A549 (cell line): ENCODE measurements at regions not wholly inside any gene's neighbourhood (a gene's known extent, or its start where the extent isn't known, plus 50 kb on each side); places are given as distances from the start of the nearest gene placed in this dataset.

Experiments
- ATAC-seq, 2 experiments: fragments of 200-7000 bp in 1 of 2; fragments of >200 bp in 1 of 2; cut with Nextera tagmentation in 1 of 2; cut with Tn5 transposase in 1 of 2; 3 replicates each; pipeline versions ENCODE4 v1.8.0 to v1.9.1; 2018 to 2020; ENCODE audit warnings: mild to moderate bottlenecking in 1 of 2, moderate library complexity in 1 of 2
- CTCF ChIA-PET: fragments of 300-600 bp; sonication (Branson Sonifier 250); formaldehyde crosslinking; extraction: SDS; loops from one replicate; lab custom pipeline; 2021; ENCODE audit warnings: antibody characterized with exemption, inconsistent platforms; lab: Yijun Ruan, JAX
- POLR2A ChIA-PET: fragments of 350-600 bp; formaldehyde crosslinking; extraction: SDS; loops from one replicate; lab custom pipeline; 2021; ENCODE audit warnings: antibody characterized with exemption, inconsistent platforms; lab: Yijun Ruan, JAX
- DNase-seq, 2 experiments: peaks; one replicate each; pipeline versions ENCODE4 v3.0.0 to v3.0.0-alpha.2; 2011 to 2016; ENCODE audit warnings: low read depth in 1 of 2, low spot score in 1 of 2
- FAIRE-seq: peaks from 2 replicates; lab custom pipeline; 2011; peaks lifted over from hg19 to GRCh38; lab: Jason Lieb, UNC
- H3K27ac ChIP-seq, 2 experiments: fragments of >200 bp; sonication (Bioruptor Twin); formaldehyde crosslinking; 3 replicates each; pipeline ENCODE4 v1.5.1; 2016 to 2017
- H3K4me1 ChIP-seq: fragments of >200 bp; sonication (Bioruptor Twin); formaldehyde crosslinking; 3 replicates; pipeline ENCODE4 v1.6.1; 2016
- H3K4me2 ChIP-seq: fragments of >200 bp; sonication (Bioruptor Twin); formaldehyde crosslinking; 3 replicates; pipeline ENCODE4 v1.6.1; 2016
- H3K4me3 ChIP-seq: fragments of >200 bp; sonication (Bioruptor Twin); formaldehyde crosslinking; 3 replicates; pipeline ENCODE4 v1.5.1; 2016
- H3K9me3 ChIP-seq: fragments of >200 bp; sonication (Bioruptor Twin); formaldehyde crosslinking; 3 replicates; pipeline ENCODE4 v1.6.1; 2016
- CBX8 ChIP-seq: fragments of 200-600 bp; sonication (generic); IDR thresholded peaks from 2 replicates; pipeline ENCODE4 v1.6.1; 2016
- CEBPB ChIP-seq, 2 experiments: fragments of >200 bp in 1 of 2; sonication (Bioruptor Twin) in 1 of 2; formaldehyde crosslinking in 1 of 2; IDR thresholded peaks; 2 replicates each; pipeline ENCODE4 v1.6.1; 2012 to 2016
- CTCF ChIP-seq: fragments of >200 bp; sonication (Bioruptor Twin); formaldehyde crosslinking; IDR thresholded peaks from 3 replicates; pipeline ENCODE4 v1.5.1; 2016
- EP300 ChIP-seq, 2 experiments: fragments of >200 bp; sonication (Bioruptor Twin); formaldehyde crosslinking; IDR thresholded peaks; 2 replicates in 1 of 2; 3 replicates in 1 of 2; pipeline ENCODE4 v1.6.1; 2016 to 2017
- FOSB ChIP-seq: fragments of 250-450 bp; sonication (Bioruptor Pico); IDR thresholded peaks from 2 replicates; pipeline ENCODE4 v1.5.0; 2020; ENCODE audit warnings: mild to moderate bottlenecking, moderate library complexity
- FOSL2 ChIP-seq, 2 experiments: fragments of 450-650 bp in 1 of 2; fragments of >200 bp in 1 of 2; sonication (Bioruptor Twin) in 1 of 2; formaldehyde crosslinking; IDR thresholded peaks; 2 replicates each; pipeline versions ENCODE4 v1.5.0 to v1.6.1; 2016 to 2020; ENCODE audit warnings: mild to moderate bottlenecking in 1 of 2, moderate library complexity in 1 of 2
- FOXS1 ChIP-seq: fragments of 250-450 bp; sonication (Bioruptor Pico); IDR thresholded peaks from 2 replicates; pipeline ENCODE4 v1.5.0; 2020; ENCODE audit warnings: mild to moderate bottlenecking, moderate library complexity
- HEYL ChIP-seq: fragments of 250-450 bp; sonication (Bioruptor Pico); IDR thresholded peaks from 2 replicates; pipeline ENCODE4 v1.8.0; 2021; ENCODE audit warnings: mild to moderate bottlenecking, moderate library complexity
- HOXB5 ChIP-seq: fragments of 250-450 bp; sonication (Bioruptor Pico); IDR thresholded peaks from 2 replicates; pipeline ENCODE4 v1.5.0; 2020; ENCODE audit warnings: mild to moderate bottlenecking, moderate library complexity
- MAZ ChIP-seq: fragments of 150-350 bp; IDR thresholded peaks from 2 replicates; pipeline ENCODE4 v1.6.1; 2014; ENCODE audit warnings: antibody characterized with exemption, low read depth, low read length, borderline replicate concordance
- PBX3 ChIP-seq: IDR thresholded peaks from 2 replicates; pipeline ENCODE4 v1.6.1; 2012
- PHF8 ChIP-seq: fragments of 200-600 bp; sonication (generic); IDR thresholded peaks from 2 replicates; pipeline ENCODE4 v1.6.1; 2016; ENCODE audit warnings: low read depth, mild to moderate bottlenecking, antibody characterized with exemption, moderate library complexity, borderline replicate concordance
- RAD21 ChIP-seq, 2 experiments: fragments of >200 bp in 1 of 2; sonication (Bioruptor Twin) in 1 of 2; formaldehyde crosslinking in 1 of 2; IDR thresholded peaks in 1 of 2; conservative IDR thresholded peaks in 1 of 2; 2 replicates in 1 of 2; 3 replicates in 1 of 2; pipeline ENCODE4 v1.6.1; 2012 to 2018; ENCODE audit warnings: inconsistent platforms in 1 of 2
- RARB ChIP-seq: fragments of 250-450 bp; sonication (Bioruptor Pico); IDR thresholded peaks from 2 replicates; pipeline ENCODE4 v1.8.0; 2021; ENCODE audit warnings: mild to moderate bottlenecking, moderate library complexity
- RFX5 ChIP-seq: fragments of 450-650 bp; IDR thresholded peaks from 2 replicates; pipeline ENCODE4 v1.7.1; 2014; ENCODE audit warnings: antibody characterized with exemption, mild to moderate bottlenecking, moderate library complexity
- RNF2 ChIP-seq: fragments of 200-600 bp; sonication (generic); IDR thresholded peaks from 2 replicates; pipeline ENCODE4 v1.6.1; 2016; ENCODE audit warnings: low read depth, mild to moderate bottlenecking, antibody characterized with exemption, moderate library complexity, borderline replicate concordance
- SMC3 ChIP-seq: fragments of >200 bp; sonication (Bioruptor Twin); formaldehyde crosslinking; IDR thresholded peaks from 3 replicates; pipeline ENCODE4 v1.6.1; 2018; ENCODE audit warnings: inconsistent platforms
- TFCP2L1 ChIP-seq: fragments of 250-450 bp; sonication (Bioruptor Pico); IDR thresholded peaks from 2 replicates; pipeline ENCODE4 v1.5.0; 2021; ENCODE audit warnings: mild to moderate bottlenecking
- TP53 ChIP-seq: fragments of 250-450 bp; sonication (Bioruptor Pico); IDR thresholded peaks from 2 replicates; pipeline ENCODE4 v1.5.0; 2021; ENCODE audit warnings: mild to moderate bottlenecking, moderate library complexity
- USF2 ChIP-seq: fragments of 450-650 bp; IDR thresholded peaks from 2 replicates; pipeline ENCODE4 v1.6.1; 2014; ENCODE audit warnings: antibody characterized with exemption
- ZFP36 ChIP-seq: fragments of 450-650 bp; IDR thresholded peaks from 2 replicates; pipeline ENCODE4 v1.6.1; 2014; ENCODE audit warnings: borderline replicate concordance; ENCODE audit not compliant: partially characterized antibody
- WGBS: methylation state at CpG from one replicate; pipeline ENCODE4 v1.1.6; 2017; ENCODE audit errors: missing lambda C conversion rate; 5-methylcytosine and 5-hydroxymethylcytosine counted together

- ChIA-PET CTCF (no interaction called here), POLR2A (no interaction called here)
- Histone ChIP-seq H3K4me1 (no peaks in the 10 kb centered on the region), H3K9me3 (no peaks in the 10 kb centered on the region), H3K4me3 (no peak overlapping the region), H3K27ac (no peak overlapping the region), H3K4me2 (no peak overlapping the region)
- FAIRE-seq: no peak
- no peak for DNase-seq
- 81% methylated on average over 15 of the region's 15 CpGs for WGBS
- TF ChIP-seq ZFP36 (no peak), RAD21 (conservative IDR thresholded peaks at IDR 0.05 in 1 of 2, IDR thresholded peaks at IDR 0.05 in 1 of 2) (no peak), EP300 (IDR thresholded peaks at IDR 0.05) (no peak), FOXS1 (CRISPR knock-in tag) (no peak), SMC3 (no peak), TP53 (no peak), PBX3 (no peak), TFCP2L1 (CRISPR knock-in tag) (no peak), RNF2 (no peak), RARB (CRISPR knock-in tag) (no peak), HOXB5 (CRISPR knock-in tag) (no peak), HEYL (CRISPR knock-in tag) (no peak), PHF8 (no peak), USF2 (no peak), MAZ (no peak), RFX5 (no peak), FOSL2 (IDR thresholded peaks at IDR 0.05) (no peak), FOSL2 (CRISPR knock-in tag; IDR thresholded peaks at IDR 0.05) (no peak), CBX8 (no peak)
- ATAC-seq: no peak
Observed at GRCh38 chr17:65385726-65386125, 175.7 kb downstream of the AXIN2 start.

- Histone ChIP-seq H3K27ac (no peak overlapping the region), H3K4me1 (no peaks in the 10 kb centered on the region), H3K9me3 (no peaks in the 10 kb centered on the region), H3K4me3 (no peak overlapping the region), H3K4me2 (no peak overlapping the region)
- FAIRE-seq (no peak), DNase-seq (no peak), ATAC-seq (no peak)
- POLR2A ChIA-PET: no interaction called here
- 40% methylated on average over 3 of the region's 3 CpGs for WGBS
- TF ChIP-seq PBX3 (no peak), CEBPB (IDR thresholded peaks at IDR 0.05) (no peak), CTCF (no peak), FOSB (CRISPR knock-in tag) (no peak)
- CTCF ChIA-PET: no interaction called here
Observed at GRCh38 chr17:65385071-65385470, 176.4 kb downstream of the AXIN2 start.
